Calu3 (cell line): ENCODE measurements at regions not wholly inside any gene's neighbourhood (a gene's known extent, or its start where the extent isn't known, plus 50 kb on each side); places are given as distances from the start of the nearest gene placed in this dataset.

Experiments
- BruUV-seq: library from RNA; stranded (reverse); fragments of 400-500 nt; replicated peaks from 2 replicates; lab custom pipeline; 2021; lab: Mats Ljungman, UMichigan
- CTCF ChIA-PET: fragments of 300-600 bp; sonication (Branson Sonifier 250); formaldehyde crosslinking; loops from one replicate; lab custom pipeline; 2022; ENCODE audit warnings: antibody characterized with exemption; lab: Charles Lee
- DNase-seq: peaks from one replicate; pipeline ENCODE4 v3.0.0; 2022
- H3K27ac Mint-ChIP-seq: one replicate; pipeline ENCODE4 v1.8.0; 2022; ENCODE audit warnings: mixed read lengths; ENCODE audit not compliant: unreplicated experiment
- H3K27me3 Mint-ChIP-seq: one replicate; pipeline ENCODE4 v1.8.0; 2022; ENCODE audit warnings: mixed read lengths; ENCODE audit not compliant: unreplicated experiment
- H3K36me3 Mint-ChIP-seq: one replicate; pipeline ENCODE4 v1.8.0; 2022; ENCODE audit warnings: mild to moderate bottlenecking, moderate library complexity, mixed read lengths; ENCODE audit not compliant: insufficient read depth, unreplicated experiment
- H3K4me1 Mint-ChIP-seq: one replicate; pipeline ENCODE4 v1.8.0; 2022; ENCODE audit warnings: mild to moderate bottlenecking, low read depth, mixed read lengths; ENCODE audit not compliant: unreplicated experiment
- H3K4me3 Mint-ChIP-seq: one replicate; pipeline ENCODE4 v1.8.0; 2022; ENCODE audit warnings: mild to moderate bottlenecking, low read depth, moderate library complexity, mixed read lengths; ENCODE audit not compliant: unreplicated experiment
- H3K9me3 Mint-ChIP-seq: one replicate; pipeline ENCODE4 v1.8.0; 2022; ENCODE audit warnings: low read depth, mixed read lengths; ENCODE audit not compliant: unreplicated experiment
- intact Hi-C: fragments of 100-400 bp; cut with micrococcal nuclease; formaldehyde crosslinking; loops from one replicate; pipeline ENCODE4 v1.10.0; 2022; ENCODE audit not compliant: unreplicated experiment
- TF ChIP-seq, protein P1 (sequence below): fragments of 200-600 bp; IDR thresholded peaks from one replicate; pipeline ENCODE4 v1.8.0; 2022; ENCODE audit warnings: antibody characterized with exemption; ENCODE audit not compliant: unreplicated experiment

DNA sequence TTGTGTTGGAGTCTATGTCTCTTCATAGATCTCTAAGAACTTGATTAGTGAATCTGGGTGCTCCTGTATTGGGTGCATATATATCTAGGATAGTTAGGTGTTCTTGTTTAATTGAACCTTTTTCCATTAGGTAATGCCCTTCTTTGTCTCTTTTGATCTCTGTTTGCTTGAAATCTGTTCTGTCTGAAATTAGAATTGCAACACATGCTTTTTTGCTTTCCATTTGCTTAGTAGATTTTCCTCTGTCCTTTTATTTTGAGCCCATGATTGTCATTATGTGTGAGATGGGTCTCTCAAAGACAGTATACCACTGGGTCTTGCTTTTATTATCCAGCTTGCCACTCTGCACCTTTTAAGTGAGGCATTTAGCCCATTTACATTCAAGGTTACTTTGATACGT is 79.1 kb upstream of the APOOL start:
- Mint-ChIP-seq H3K36me3 (no peaks in the 10 kb centered on the region), H3K4me1 (no peaks in the 10 kb centered on the region), H3K27me3 (no peaks in the 10 kb centered on the region), H3K27ac (no peak overlapping the region), H3K4me3 (no peak overlapping the region), H3K9me3 (peaks cover 12% of the 10 kb centered on the region)
- intact Hi-C loops, result no loop called here
- TF ChIP-seq, protein P1, sequence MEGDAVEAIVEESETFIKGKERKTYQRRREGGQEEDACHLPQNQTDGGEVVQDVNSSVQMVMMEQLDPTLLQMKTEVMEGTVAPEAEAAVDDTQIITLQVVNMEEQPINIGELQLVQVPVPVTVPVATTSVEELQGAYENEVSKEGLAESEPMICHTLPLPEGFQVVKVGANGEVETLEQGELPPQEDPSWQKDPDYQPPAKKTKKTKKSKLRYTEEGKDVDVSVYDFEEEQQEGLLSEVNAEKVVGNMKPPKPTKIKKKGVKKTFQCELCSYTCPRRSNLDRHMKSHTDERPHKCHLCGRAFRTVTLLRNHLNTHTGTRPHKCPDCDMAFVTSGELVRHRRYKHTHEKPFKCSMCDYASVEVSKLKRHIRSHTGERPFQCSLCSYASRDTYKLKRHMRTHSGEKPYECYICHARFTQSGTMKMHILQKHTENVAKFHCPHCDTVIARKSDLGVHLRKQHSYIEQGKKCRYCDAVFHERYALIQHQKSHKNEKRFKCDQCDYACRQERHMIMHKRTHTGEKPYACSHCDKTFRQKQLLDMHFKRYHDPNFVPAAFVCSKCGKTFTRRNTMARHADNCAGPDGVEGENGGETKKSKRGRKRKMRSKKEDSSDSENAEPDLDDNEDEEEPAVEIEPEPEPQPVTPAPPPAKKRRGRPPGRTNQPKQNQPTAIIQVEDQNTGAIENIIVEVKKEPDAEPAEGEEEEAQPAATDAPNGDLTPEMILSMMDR, result no peak
- BruUV-seq, result no TSS peak
- CTCF ChIA-PET, result no interaction called here
- DNase-seq, result no peak

DNA sequence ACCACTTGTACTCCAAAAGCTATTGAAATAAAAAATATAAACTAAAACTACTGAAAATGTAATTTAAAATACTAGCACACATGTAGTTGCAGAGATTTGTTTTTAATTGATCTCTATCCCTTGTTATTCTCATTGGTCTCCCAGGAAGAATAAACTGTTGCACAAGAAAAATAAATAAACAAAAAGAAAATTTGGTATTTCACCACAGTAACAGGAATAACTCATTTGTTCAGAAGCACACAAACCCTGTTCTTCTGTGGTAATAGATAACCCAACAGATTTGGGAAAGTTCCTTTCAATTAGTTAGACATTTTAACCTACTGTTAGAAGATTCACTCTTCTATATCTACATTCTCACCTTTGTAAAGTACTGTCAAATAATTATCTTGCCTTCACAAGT is 70.9 kb upstream of the APOOL start:
- H3K27me3 Mint-ChIP-seq, result no peaks in the 10 kb centered on the region

DNA sequence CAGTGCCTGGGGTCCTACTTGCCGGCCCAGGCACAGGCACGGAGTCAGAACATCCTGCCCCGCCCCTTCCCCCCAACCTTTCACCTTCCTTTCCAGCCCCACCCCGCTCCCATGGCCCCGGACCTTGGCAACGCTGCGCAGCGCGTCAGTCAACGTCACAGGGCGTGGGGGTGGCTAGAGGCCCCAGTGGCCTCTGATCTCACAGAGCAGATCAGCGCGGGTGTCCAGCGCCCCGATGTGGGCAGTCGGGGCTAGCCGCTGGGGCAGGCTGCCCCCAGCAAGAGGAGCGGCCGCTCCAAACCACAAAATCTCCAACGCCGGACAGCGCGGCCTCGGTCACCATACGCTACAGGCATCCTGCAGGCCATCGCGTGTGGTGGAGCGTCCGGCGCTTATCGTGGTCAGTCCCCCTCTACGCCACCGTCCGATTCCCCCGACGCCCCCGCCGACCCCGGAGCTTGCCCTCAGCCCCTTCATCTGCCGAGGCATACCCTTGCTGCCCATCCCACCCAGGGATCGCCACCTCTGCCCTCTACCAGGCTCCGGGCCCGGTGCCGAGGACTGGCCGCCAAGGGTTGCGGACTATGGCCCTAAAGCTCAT is 69.6 kb upstream of the APOOL start:
- CTCF ChIA-PET, result no interaction called here
- Mint-ChIP-seq H3K27me3 (no peaks in the 10 kb centered on the region), H3K4me3 (no peak overlapping the region), H3K4me1 (no peaks in the 10 kb centered on the region), H3K36me3 (no peaks in the 10 kb centered on the region), H3K27ac (no peak overlapping the region), H3K9me3 (no peaks in the 10 kb centered on the region)
- TF ChIP-seq, protein P1, result no peak
- no peak for DNase-seq
- intact Hi-C loops, result no loop called here
- BruUV-seq, result no TSS peak

More for the DNA sequence above, 70.9 kb upstream of the APOOL start:
- intact Hi-C loops, result no loop called here
- Mint-ChIP-seq H3K4me1 (no peaks in the 10 kb centered on the region), H3K36me3 (no peaks in the 10 kb centered on the region), H3K27ac (no peak overlapping the region), H3K4me3 (no peak overlapping the region), H3K9me3 (peaks cover 3% of the 10 kb centered on the region)
- DNase-seq, result no peak
- CTCF ChIA-PET, result no interaction called here
- BruUV-seq, result no TSS peak
- TF ChIP-seq, protein P1, result no peak
